ENCODE measurements at regions not wholly inside any gene's neighbourhood (a gene's known extent, or its start where the extent isn't known, plus 50 kb on each side); places are given as distances from the start of the nearest gene placed in this dataset.
"Not testable (repeated sequence)": the region's sequence is repeated elsewhere in the genome, so short reads cannot be mapped to it uniquely, and the experiment has no call there.

DNA sequence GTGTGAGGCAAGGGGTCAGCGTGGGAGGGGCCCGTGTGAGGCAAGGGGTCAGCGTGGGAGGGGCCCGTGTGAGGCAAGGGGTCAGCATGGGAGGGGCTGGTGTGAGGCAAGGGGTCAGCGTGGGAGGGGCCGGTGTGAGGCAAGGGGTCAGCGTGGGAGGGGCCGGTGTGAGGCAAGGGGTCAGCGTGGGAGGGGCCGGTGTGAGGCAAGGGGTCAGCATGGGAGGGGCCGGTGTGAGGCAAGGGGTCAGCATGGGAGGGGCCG is 119.2 kb downstream of the SEPTIN14 start:
- H3K36me3 Mint-ChIP-seq (ENCODE audit: low read depth); H3K27me3 Mint-ChIP-seq; CTCF ChIA-PET; H3K9me3 Mint-ChIP-seq; H3K27ac Mint-ChIP-seq; H3K4me1 Mint-ChIP-seq; H3K4me3 Mint-ChIP-seq; DNase-seq; POLR2A ChIA-PET: not testable (repeated sequence)

DNA sequence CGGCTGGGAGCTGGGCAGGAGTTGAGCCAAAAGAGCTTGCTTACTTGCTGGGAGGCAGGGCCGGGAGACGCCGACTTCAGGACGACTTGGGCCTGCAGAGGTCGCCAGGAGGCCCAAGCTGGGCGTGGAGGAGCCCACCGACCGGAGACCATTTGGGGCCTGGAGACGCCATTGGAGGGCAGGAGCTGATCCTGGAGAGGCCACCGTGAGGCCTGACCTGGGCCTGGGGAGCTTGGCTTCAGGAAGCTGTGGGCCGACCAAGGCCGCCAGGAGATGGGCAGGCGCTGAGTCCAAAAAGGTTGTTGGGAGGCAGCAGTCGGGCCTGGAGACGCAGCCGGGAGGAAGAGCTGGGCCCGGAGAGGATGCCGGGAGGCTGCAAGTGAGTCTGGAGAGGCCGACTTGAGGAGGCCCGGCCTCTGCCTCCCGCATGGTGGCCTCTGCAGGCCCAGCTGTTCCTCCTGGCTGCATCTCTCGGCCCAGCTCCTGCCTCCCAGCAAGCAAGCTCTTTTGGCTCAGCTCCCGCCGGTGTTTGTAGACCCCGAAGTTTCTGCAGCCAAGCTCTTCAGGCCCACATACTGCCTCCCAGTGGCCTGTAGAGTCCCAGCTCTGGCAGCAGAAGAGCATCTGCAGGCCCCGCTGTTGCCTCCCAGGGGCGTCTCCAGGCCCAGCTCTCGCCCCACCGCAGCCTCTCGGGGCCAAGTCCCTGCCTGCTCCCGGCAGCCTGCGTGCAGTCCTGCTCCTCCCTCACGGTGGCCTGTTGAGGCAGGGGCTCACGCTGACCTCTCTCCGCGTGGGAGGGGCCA is 119.7 kb downstream of the SEPTIN14 start:
- CTCF ChIA-PET; H3K27me3 Mint-ChIP-seq; H3K4me1 Mint-ChIP-seq; DNase-seq; H3K9me3 Mint-ChIP-seq; H3K4me3 Mint-ChIP-seq; H3K36me3 Mint-ChIP-seq (ENCODE audit: low read depth); H3K27ac Mint-ChIP-seq; POLR2A ChIA-PET: not testable (repeated sequence)

DNA sequence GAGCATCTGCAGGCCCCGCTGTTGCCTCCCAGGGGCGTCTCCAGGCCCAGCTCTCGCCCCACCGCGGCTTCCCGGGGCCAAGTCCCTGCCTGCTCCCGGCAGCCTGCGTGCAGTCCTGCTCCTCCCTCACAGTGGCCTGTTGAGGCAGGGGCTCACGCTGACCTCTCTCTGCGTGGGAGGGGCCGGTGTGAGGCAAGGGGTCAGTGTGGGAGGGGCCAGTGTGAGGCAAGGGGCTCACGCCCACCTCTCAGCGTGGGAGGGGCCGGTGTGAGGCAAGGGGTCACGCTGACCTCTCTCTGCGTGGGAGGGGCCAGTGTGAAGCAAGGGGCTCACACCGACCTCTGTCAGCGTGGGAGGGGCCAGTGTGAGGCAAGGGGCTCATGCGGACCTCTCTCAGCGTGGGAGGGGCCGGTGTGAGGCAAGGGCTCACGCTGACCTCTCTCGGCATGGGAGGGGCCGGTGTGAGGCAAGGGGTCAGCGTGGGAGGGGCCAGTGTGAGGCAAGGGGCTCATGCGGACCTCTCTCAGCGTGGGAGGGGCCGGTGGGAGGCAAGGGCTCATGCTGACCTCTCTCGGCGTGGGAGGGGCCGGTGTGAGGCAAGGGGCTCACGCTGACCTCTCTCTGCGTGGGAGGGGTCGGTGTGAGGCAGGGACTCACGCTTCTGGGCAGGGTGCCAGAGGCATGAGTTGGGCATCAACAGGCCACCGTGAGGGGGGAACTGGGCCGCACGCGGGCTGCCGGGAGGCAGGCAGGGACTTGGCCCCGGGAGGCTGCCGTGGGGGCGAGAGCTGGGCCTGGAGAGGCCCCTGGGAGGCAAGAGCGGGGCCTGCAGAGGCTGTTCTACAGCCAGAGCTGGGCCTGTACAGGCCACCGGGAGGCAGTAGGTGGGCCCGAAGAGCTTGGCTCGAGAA is 120.6 kb downstream of the SEPTIN14 start:
- CTCF ChIA-PET; H3K4me1 Mint-ChIP-seq; H3K4me3 Mint-ChIP-seq; H3K27me3 Mint-ChIP-seq; H3K27ac Mint-ChIP-seq; DNase-seq; POLR2A ChIA-PET; H3K36me3 Mint-ChIP-seq (ENCODE audit: low read depth); H3K9me3 Mint-ChIP-seq: not testable (repeated sequence)

DNA sequence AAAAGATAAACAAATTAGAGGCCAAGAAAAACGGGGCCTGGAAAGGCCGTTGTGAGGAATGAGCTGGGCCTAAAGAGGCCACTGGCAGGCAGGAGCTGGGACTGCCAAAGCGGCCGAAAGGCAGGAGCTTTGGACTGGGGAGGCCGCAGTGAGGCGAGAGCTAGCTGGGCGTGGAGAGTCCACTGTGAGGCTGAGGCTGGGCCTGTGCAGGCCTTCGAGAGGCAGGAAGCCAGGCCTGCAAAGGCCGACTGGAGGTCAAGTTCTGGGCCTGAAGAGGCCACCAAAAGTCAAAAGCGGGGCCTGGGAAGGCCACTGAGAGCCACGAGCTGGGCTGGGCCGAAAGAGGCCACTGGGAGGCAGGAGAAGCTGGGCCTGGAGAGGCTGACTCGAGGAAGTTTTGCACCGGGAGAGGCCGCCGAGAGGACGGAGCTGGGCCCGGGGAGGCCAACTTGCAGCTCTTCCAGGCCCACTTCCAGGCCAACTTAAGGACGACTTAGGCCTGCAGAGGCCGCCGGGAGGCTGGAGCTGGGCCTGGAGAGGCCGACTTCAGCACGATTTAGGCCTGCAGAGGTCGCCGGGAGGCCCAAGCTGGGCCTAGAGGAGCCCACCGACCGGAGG is 121.8 kb downstream of the SEPTIN14 start:
- H3K27me3 Mint-ChIP-seq; DNase-seq; H3K27ac Mint-ChIP-seq; H3K4me3 Mint-ChIP-seq; H3K36me3 Mint-ChIP-seq (ENCODE audit: low read depth); H3K9me3 Mint-ChIP-seq; H3K4me1 Mint-ChIP-seq; POLR2A ChIA-PET: not testable (repeated sequence)
- CTCF ChIA-PET: interaction anchor here (1.0 to 1.3 kb wide), 2 partner anchors 99 to 216 kb away, joined by 3 read pairs; no protein-coding TSS in a partner anchor

DNA sequence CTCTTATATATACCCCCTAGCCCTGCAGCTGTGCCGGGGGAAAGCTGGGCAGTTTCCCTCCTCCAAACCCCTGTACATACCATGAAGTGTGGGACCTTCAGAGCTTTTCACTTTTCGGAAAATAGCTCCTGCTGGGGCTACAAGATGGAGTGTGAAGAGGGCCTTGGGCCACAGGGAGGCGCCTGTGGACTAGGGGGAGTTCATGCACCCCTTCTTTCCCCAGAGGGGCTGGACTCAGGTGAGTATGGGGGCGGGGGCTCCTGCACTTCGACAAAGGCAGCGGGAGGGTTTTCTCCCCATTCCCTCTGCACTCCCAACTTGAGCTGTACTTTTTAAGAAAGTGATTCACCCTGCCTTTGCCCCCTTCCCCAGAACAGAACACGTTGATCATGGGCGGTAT is 122.5 kb downstream of the SEPTIN14 start:
- H3K36me3 Mint-ChIP-seq (ENCODE audit: low read depth); H3K4me1 Mint-ChIP-seq; DNase-seq; POLR2A ChIA-PET; H3K4me3 Mint-ChIP-seq; H3K27me3 Mint-ChIP-seq; H3K9me3 Mint-ChIP-seq; H3K27ac Mint-ChIP-seq: not testable (repeated sequence)
- CTCF ChIA-PET: interaction anchor here (1.3 kb wide), 1 partner anchor 98 kb away, joined by 3 read pairs; no protein-coding TSS in a partner anchor

DNA sequence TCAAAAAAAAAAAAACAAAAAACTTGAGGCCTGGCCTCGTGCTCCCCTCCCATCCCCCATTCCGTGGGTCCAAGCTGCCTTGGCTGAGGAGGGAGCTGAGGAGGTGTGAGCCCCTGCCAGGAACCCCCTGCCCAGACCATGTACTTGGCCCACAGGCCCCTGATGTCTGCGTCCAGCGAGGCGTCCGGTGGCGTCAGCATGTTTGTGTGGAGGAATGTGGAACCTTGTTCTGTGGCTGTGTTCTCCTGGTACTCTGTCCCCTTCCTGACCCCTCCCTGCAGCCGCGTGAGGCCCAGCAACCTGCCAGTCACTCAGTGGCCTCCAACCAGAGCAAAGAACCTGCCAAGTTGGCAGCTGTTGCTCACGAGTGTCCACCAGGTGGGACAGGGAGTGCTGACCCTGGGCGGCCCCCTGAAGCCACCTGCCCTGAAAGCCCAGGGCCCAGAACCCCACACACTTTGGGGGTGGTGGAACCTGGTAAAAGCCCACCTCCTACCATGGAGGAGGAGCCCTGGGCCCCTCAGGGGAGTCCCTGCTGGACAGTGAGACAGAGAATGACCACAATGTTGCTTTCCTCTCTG is 125.8 kb downstream of the SEPTIN14 start:
- H3K27me3 Mint-ChIP-seq; H3K27ac Mint-ChIP-seq; H3K4me3 Mint-ChIP-seq; H3K36me3 Mint-ChIP-seq (ENCODE audit: low read depth); POLR2A ChIA-PET; H3K9me3 Mint-ChIP-seq; CTCF ChIA-PET; H3K4me1 Mint-ChIP-seq; DNase-seq: not testable (repeated sequence)

DNA sequence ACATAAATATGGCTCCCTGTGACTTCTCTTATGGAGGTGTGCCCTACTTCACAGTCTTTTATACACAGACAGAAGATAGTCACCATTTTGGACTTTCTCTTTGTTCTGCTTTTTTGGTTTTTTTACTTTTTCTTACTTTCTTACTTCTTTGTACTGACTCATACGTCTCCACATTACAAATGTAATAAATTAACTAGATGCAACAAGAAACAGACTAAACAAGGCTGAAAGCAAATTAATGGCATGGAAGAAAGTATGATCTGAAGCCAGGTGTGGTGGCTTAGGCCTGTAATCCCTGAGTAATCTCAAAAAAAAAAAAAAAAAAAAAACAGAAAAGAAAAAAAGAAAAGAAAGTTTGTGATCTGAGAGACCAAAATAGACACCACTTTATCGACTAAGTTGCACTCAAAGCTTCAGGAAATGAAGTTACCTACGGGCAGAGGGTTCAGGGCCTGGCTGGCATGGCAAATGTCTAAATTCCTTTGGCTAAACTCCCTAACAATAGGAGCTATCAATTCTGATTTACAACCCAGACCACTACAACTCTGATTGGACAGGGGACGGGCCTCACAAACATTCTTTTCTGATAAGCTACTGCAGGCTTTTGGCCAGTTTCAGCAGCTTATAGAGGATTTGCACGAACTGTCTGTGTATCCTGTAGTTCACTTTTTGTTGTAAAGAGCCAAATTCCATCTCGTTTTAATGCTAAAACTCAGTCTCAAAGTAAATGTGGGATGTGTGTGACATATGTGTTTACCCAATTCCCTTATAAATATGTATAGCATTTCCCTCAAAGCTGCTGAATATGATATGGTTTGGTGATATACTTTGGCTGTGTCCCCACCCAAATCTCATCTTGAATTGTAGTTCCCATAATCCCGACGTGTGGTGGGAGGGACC is 129.1 kb downstream of the SEPTIN14 start:
- no peaks in the 10 kb centered on the region for H3K4me1 Mint-ChIP-seq
- DNase-seq: no peak
- H3K36me3 Mint-ChIP-seq (ENCODE audit: low read depth): no peaks in the 10 kb centered on the region
- H3K4me3 Mint-ChIP-seq: no peak overlapping the region
- H3K27ac Mint-ChIP-seq: no peak overlapping the region
- POLR2A ChIA-PET: no interaction called here
- H3K9me3 Mint-ChIP-seq: no peaks in the 10 kb centered on the region
- CTCF ChIA-PET: no interaction called here
- H3K27me3 Mint-ChIP-seq: no peaks in the 10 kb centered on the region

DNA sequence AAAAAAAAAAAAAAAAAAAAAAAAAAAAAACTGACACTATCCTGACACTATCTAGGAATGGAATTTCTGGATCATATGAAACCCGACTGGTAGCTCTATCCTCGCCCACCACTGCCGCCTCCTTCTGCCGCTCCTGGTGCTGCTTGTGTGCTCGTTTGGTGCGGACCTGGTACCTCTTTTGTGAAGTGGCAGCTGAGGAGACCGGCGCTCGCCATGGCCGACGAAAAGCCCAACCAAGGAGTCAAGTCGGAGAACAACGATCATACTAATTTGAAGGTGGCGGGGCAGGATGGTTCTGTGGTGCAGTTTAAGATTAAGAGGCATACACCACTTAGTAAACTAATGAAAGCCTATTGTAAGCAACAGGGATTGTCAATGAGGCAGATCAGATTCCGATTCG is 130.6 kb downstream of the SEPTIN14 start:
- no peaks in the 10 kb centered on the region for H3K4me1 Mint-ChIP-seq
- no peak overlapping the region for H3K4me3 Mint-ChIP-seq
- CTCF ChIA-PET: no interaction called here

DNA sequence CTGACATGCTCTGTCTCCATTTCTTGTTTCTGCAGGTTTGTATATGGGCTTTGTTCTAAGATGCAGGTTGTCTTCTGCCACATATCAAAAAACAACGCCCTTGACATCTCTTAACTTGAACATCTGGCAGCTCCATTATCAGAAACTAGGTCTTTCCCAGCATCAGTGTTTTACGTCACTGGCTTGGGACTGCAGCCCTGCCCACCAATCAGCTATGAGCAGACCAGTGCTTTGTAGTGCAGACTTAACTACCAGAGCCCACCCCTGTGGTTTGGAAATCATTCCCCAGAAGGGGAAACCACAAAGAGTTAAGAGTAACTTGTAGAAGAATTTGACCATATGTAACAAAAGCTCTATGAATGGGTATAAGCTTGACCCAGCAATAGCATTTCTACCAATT is 132.4 kb downstream of the SEPTIN14 start:
- POLR2A ChIA-PET: no interaction called here
- CTCF ChIA-PET: no interaction called here
- H3K36me3 Mint-ChIP-seq (ENCODE audit: low read depth): no peaks in the 10 kb centered on the region

More for the DNA sequence above, 130.6 kb downstream of the SEPTIN14 start:
- H3K27me3 Mint-ChIP-seq: no peaks in the 10 kb centered on the region
- DNase-seq: no peak
- POLR2A ChIA-PET: no interaction called here
- H3K27ac Mint-ChIP-seq: no peak overlapping the region
- H3K9me3 Mint-ChIP-seq: no peaks in the 10 kb centered on the region
- H3K36me3 Mint-ChIP-seq (ENCODE audit: low read depth): no peaks in the 10 kb centered on the region

DNA sequence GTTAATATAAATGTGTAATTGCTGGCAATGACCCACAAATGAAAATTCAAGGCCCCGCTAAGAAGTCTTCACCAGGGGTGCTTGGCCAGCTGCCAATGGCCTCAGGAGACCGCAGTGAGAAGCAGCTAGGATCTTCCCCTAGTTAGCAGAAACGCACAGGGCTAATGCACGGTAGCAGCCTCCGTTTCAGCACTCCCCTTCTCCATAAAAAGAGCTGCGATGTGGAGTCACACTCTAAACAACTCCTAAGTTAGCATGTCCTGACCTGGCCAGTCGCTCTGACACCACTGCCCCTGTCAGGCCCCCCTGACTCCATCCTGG is 139.0 kb downstream of the SEPTIN14 start:
- H3K36me3 Mint-ChIP-seq (ENCODE audit: low read depth): no peaks in the 10 kb centered on the region
- no peak overlapping the region for H3K27ac Mint-ChIP-seq
- H3K27me3 Mint-ChIP-seq: peaks cover 2% of the 10 kb centered on the region
- ChIA-PET POLR2A (no interaction called here), CTCF (interaction anchor here (2.7 kb wide), 1 partner anchor 82 kb away, joined by 11 read pairs; no protein-coding TSS in a partner anchor)
- no peaks in the 10 kb centered on the region for H3K9me3 Mint-ChIP-seq
- no peaks in the 10 kb centered on the region for H3K4me1 Mint-ChIP-seq
- no peak for DNase-seq
- H3K4me3 Mint-ChIP-seq: no peak overlapping the region

More for the DNA sequence above, 132.4 kb downstream of the SEPTIN14 start:
- DNase-seq: no peak
- H3K4me1 Mint-ChIP-seq: no peaks in the 10 kb centered on the region
- H3K27ac Mint-ChIP-seq: no peak overlapping the region
- no peaks in the 10 kb centered on the region for H3K27me3 Mint-ChIP-seq
- H3K4me3 Mint-ChIP-seq: no peak overlapping the region
- no peaks in the 10 kb centered on the region for H3K9me3 Mint-ChIP-seq

DNA sequence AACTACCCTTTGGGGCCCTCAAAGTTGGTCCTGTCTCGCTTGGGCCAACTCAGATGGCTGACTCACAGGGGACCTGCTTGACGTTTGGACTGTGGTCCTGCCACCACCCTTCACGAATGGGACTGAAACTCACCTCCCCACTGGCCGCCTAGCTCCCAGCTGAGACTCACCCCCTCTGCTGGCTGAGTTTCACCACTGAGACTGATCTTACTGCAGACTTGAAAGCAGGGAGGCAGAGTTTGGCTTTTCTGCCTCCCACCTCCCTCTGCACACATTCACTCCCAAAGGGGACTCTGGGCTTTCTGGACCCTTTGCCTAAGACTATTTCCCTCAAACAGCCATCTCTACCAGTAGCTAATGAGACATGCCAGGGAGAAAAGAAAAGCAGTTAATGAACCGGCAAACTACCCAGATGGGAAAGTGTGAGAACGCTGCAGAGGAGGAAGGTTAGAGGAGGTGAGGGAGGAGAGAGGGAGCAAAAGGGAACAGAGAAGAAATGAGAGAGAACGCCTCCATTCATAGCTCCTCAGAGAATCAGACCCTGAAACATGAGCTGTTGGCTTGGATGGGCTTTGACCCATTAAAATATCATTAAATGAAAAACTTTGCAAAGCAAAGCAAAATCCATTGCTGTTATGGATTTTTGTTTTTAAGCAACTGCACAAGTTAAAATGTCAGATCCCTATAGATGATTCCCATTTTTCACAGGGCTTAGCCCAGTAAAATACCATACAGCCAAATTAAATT is 139.5 kb downstream of the SEPTIN14 start:
- H3K4me3 Mint-ChIP-seq; H3K27me3 Mint-ChIP-seq; DNase-seq; H3K4me1 Mint-ChIP-seq; H3K27ac Mint-ChIP-seq; POLR2A ChIA-PET; H3K9me3 Mint-ChIP-seq; H3K36me3 Mint-ChIP-seq (ENCODE audit: low read depth): not testable (repeated sequence)
- CTCF ChIA-PET: interaction anchor here (2.7 kb wide), 1 partner anchor 82 kb away, joined by 11 read pairs; no protein-coding TSS in a partner anchor

DNA sequence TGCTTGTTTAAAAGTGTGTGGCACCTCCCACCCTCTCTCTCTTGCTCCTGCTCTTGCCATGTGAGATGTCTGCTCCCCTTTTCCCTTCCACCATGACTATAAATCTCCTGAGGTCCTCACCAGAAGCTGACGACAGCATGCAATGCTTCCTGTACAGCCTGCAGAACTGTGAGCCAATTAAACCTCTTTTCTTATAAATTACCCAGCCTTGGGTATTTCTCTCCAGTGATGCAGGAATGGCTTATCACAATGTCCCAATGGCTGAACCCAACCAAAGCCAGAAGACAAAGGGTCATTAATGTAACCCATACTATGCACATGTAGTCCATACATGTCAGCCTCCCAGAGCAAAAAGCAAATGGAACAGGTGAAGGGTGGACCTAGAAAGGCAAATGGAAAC is 141.5 kb downstream of the SEPTIN14 start:
- POLR2A ChIA-PET; H3K9me3 Mint-ChIP-seq; DNase-seq; H3K4me3 Mint-ChIP-seq; H3K27ac Mint-ChIP-seq; CTCF ChIA-PET; H3K36me3 Mint-ChIP-seq (ENCODE audit: low read depth); H3K4me1 Mint-ChIP-seq; H3K27me3 Mint-ChIP-seq: not testable (repeated sequence)

All from activated CD4-positive, alpha-beta memory T cell treated with anti-CD3 and anti-CD28 coated beads, Interleukin-2, amount 10 ng/mL, durations not matched to agents 7 days and 5 days (primary cell).